HL-60 (cell line): ENCODE measurements at regions not wholly inside any gene's neighbourhood (a gene's known extent, or its start where the extent isn't known, plus 50 kb on each side); places are given as distances from the start of the nearest gene placed in this dataset.

Source experiments
- DNase-seq, 2 experiments: peaks; one replicate each; pipeline ENCODE4 v3.0.0-alpha.2; 2010 to 2020; ENCODE audit warnings: low read depth in 1 of 2, low spot score in 1 of 2
- H3K27ac ChIP-seq: fragments of 250-450 bp; sonication (Bioruptor Pico); replicated peaks from 2 replicates; pipeline ENCODE4 v1.5.1; 2020; ENCODE audit warnings: mild to moderate bottlenecking, moderate library complexity
- H3K27me3 ChIP-seq: fragments of 250-450 bp; sonication (Bioruptor Pico); 2 replicates; pipeline ENCODE4 v1.5.1; 2021; ENCODE audit warnings: mild to moderate bottlenecking, moderate library complexity; ENCODE audit not compliant: insufficient read depth, poor library complexity, severe bottlenecking
- H3K4me3 ChIP-seq: replicated peaks from 2 replicates; pipeline ENCODE4 v1.5.1; 2011; ENCODE audit warnings: mild to moderate bottlenecking, control low read depth, low read length; ENCODE audit not compliant: insufficient read depth
- GABPA ChIP-seq: IDR thresholded peaks from 2 replicates; pipeline ENCODE4 v1.6.1; 2012; ENCODE audit warnings: low read depth
- POLR2AphosphoS5 ChIP-seq: IDR thresholded peaks from 2 replicates; pipeline ENCODE4 v1.6.1; 2012; ENCODE audit warnings: low read depth
- REST ChIP-seq: IDR thresholded peaks from 2 replicates; pipeline ENCODE4 v1.6.1; 2012; ENCODE audit warnings: low read depth; ENCODE audit not compliant: insufficient replicate concordance
- SPI1 ChIP-seq: IDR thresholded peaks from 2 replicates; pipeline ENCODE4 v1.6.1; 2012; ENCODE audit warnings: low read depth, mild to moderate bottlenecking, borderline replicate concordance
- TF ChIP-seq, protein P1 (sequence below): IDR thresholded peaks from one replicate; pipeline ENCODE4 v1.5.1; 2011; ENCODE audit warnings: low read length, control low read depth, inconsistent platforms; ENCODE audit not compliant: insufficient read depth

- Histone ChIP-seq H3K27ac (no peak overlapping the region), H3K4me3 (no peak overlapping the region), H3K27me3 (peaks cover 6% of the 10 kb centered on the region)
- DNase-seq: no peak
- TF ChIP-seq GABPA (no peak), POLR2AphosphoS5 (no peak), SPI1 (no peak), REST (no peak)
- TF ChIP-seq, protein P1, sequence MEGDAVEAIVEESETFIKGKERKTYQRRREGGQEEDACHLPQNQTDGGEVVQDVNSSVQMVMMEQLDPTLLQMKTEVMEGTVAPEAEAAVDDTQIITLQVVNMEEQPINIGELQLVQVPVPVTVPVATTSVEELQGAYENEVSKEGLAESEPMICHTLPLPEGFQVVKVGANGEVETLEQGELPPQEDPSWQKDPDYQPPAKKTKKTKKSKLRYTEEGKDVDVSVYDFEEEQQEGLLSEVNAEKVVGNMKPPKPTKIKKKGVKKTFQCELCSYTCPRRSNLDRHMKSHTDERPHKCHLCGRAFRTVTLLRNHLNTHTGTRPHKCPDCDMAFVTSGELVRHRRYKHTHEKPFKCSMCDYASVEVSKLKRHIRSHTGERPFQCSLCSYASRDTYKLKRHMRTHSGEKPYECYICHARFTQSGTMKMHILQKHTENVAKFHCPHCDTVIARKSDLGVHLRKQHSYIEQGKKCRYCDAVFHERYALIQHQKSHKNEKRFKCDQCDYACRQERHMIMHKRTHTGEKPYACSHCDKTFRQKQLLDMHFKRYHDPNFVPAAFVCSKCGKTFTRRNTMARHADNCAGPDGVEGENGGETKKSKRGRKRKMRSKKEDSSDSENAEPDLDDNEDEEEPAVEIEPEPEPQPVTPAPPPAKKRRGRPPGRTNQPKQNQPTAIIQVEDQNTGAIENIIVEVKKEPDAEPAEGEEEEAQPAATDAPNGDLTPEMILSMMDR: no peak
Measured at GRCh38 chr9:86600291-86600690, 246.1 kb upstream of the TUT7 start.

GRCh38 chr9:86599561-86599960 is 245.4 kb upstream of the TUT7 start:
- TF ChIP-seq GABPA (no peak), POLR2AphosphoS5 (no peak), REST (no peak), SPI1 (no peak)
- TF ChIP-seq, protein P1: no peak
- H3K27me3 ChIP-seq: peaks cover 6% of the 10 kb centered on the region
- no peak overlapping the region for H3K4me3 ChIP-seq
- no peak for DNase-seq
- H3K27ac ChIP-seq: no peak overlapping the region

GRCh38 chr9:86598411-86599239 is 244.4 kb upstream of the TUT7 start:
- TF ChIP-seq SPI1: no peak
- no peak for TF ChIP-seq GABPA
- TF ChIP-seq REST: no peak
- TF ChIP-seq, protein P1: no peak
- no peak for TF ChIP-seq POLR2AphosphoS5
- Histone ChIP-seq H3K27me3 (peaks cover 6% of the 10 kb centered on the region), H3K27ac (no peak overlapping the region), H3K4me3 (no peak overlapping the region)
- DNase-seq: no peak
